ENCODE measurements at regions not wholly inside any gene's neighbourhood (a gene's known extent, or its start where the extent isn't known, plus 50 kb on each side); places are given as distances from the start of the nearest gene placed in this dataset.

- no peaks in the 10 kb centered on the region for H3K4me1 ChIP-seq
- H3K27ac ChIP-seq = no peak overlapping the region
- H3K27me3 ChIP-seq = no peaks in the 10 kb centered on the region
- intact Hi-C loops (cut with DNase I) = no loop called here
- no peaks in the 10 kb centered on the region for H3K9me3 ChIP-seq
- WGBS, 2 donors = 32 to 44% methylated on average over 2 of the region's 2 CpGs
- no peak overlapping the region for H3K4me3 ChIP-seq
- no peak for TF ChIP-seq CTCF (IDR thresholded peaks at IDR 0.05)
- DNase-seq (no peak), FAIRE-seq (no peak), ATAC-seq (no peak)
- no peaks in the 10 kb centered on the region for H3K36me3 ChIP-seq
Observed at GRCh38 chr2:14185906-14186305, 446.6 kb upstream of the LRATD1 start.

- Histone ChIP-seq H3K4me3 (no peak overlapping the region), H3K9me3 (no peaks in the 10 kb centered on the region), H3K4me1 (no peaks in the 10 kb centered on the region), H3K27ac (no peak overlapping the region), H3K27me3 (no peaks in the 10 kb centered on the region), H3K36me3 (no peaks in the 10 kb centered on the region)
- ATAC-seq = no peak
- intact Hi-C loops (cut with DNase I) = no loop called here
- no peak for FAIRE-seq
- DNase-seq = no peak
- no peak for TF ChIP-seq CTCF (IDR thresholded peaks at IDR 0.05)
- 72 to 77% methylated on average over 6 of the region's 6 CpGs for WGBS, 2 donors
Observed at GRCh38 chr2:14188446-14188845, 444.1 kb upstream of the LRATD1 start.

- ATAC-seq (no peak), DNase-seq (no peak), FAIRE-seq (no peak)
- Histone ChIP-seq H3K27me3 (no peaks in the 10 kb centered on the region), H3K9me3 (no peaks in the 10 kb centered on the region), H3K27ac (no peak overlapping the region), H3K4me3 (no peak overlapping the region), H3K36me3 (no peaks in the 10 kb centered on the region), H3K4me1 (no peaks in the 10 kb centered on the region)
- WGBS, 2 donors = 48 to 55% methylated on average over 2 of the region's 2 CpGs
- TF ChIP-seq CTCF (IDR thresholded peaks at IDR 0.05) = no peak
- intact Hi-C loops (cut with DNase I) = no loop called here
Observed at GRCh38 chr2:14189929-14190328, 442.6 kb upstream of the LRATD1 start.

- Histone ChIP-seq H3K36me3 (no peaks in the 10 kb centered on the region), H3K27ac (no peak overlapping the region), H3K4me1 (no peaks in the 10 kb centered on the region), H3K27me3 (no peaks in the 10 kb centered on the region), H3K4me3 (no peak overlapping the region), H3K9me3 (no peaks in the 10 kb centered on the region)
- WGBS, 2 donors = 81 to 84% methylated on average over 1 of the region's 1 CpG
- DNase-seq (no peak), ATAC-seq (no peak), FAIRE-seq (no peak)
- no peak for TF ChIP-seq CTCF (IDR thresholded peaks at IDR 0.05)
- intact Hi-C loops (cut with DNase I) = no loop called here
Observed at GRCh38 chr2:14194233-14194632, 438.3 kb upstream of the LRATD1 start.

GRCh38 chr2:14197293-14197692 is 435.2 kb upstream of the LRATD1 start:
- intact Hi-C loops (cut with DNase I) = no loop called here
- FAIRE-seq = no peak

More at GRCh38 chr2:14197293-14197692, 435.2 kb upstream of the LRATD1 start:
- no peak overlapping the region for H3K4me3 ChIP-seq
- WGBS, 2 donors = 55 to 60% methylated on average over 2 of the region's 2 CpGs
- no peaks in the 10 kb centered on the region for H3K4me1 ChIP-seq
- ATAC-seq (no peak), DNase-seq (no peak)
- no peak overlapping the region for H3K27ac ChIP-seq
- TF ChIP-seq CTCF (IDR thresholded peaks at IDR 0.05) = no peak
- no peaks in the 10 kb centered on the region for H3K36me3 ChIP-seq
- no peaks in the 10 kb centered on the region for H3K9me3 ChIP-seq
- H3K27me3 ChIP-seq = no peaks in the 10 kb centered on the region

Data from pancreas (tissue), 10 donors.